CD4-positive, CD25-positive, alpha-beta regulatory T cell (primary cell): ENCODE measurements at regions not wholly inside any gene's neighbourhood (a gene's known extent, or its start where the extent isn't known, plus 50 kb on each side); places are given as distances from the start of the nearest gene placed in this dataset.

Source experiments
- ATAC-seq, 2 donors: fragments of 150-1000 bp; cut with Tn5 transposase; one replicate each; pipeline ENCODE4 v1.10.0; 2021; ENCODE audit warnings: low read depth in 2 of 2, moderate number of reproducible peaks in 2 of 2, moderate library complexity in 1 of 2
- DNase-seq, 3 donors: peaks; one replicate each; pipeline versions ENCODE4 v3.0.0 to v3.0.0-alpha.2; 2012 to 2022; ENCODE audit warnings: mixed read lengths in 1 of 3
- H3K27ac ChIP-seq: one replicate; pipeline ENCODE4 v1.7.0; 2013; ENCODE audit warnings: mild to moderate bottlenecking, low read length; ENCODE audit not compliant: insufficient read depth, poor library complexity, severe bottlenecking
- H3K27me3 ChIP-seq: one replicate; pipeline ENCODE4 v1.7.0; 2013; ENCODE audit warnings: low read length; ENCODE audit not compliant: control insufficient read depth, insufficient read depth
- H3K36me3 ChIP-seq: one replicate; pipeline ENCODE4 v1.7.0; 2013; ENCODE audit warnings: mild to moderate bottlenecking, low read length, moderate library complexity; ENCODE audit not compliant: control insufficient read depth, insufficient read depth
- H3K4me1 ChIP-seq: 2 replicates; pipeline ENCODE4 v1.7.0; 2013; ENCODE audit warnings: mild to moderate bottlenecking, low read length; ENCODE audit not compliant: insufficient read depth, control insufficient read depth, poor library complexity, severe bottlenecking
- H3K4me3 ChIP-seq: one replicate; pipeline ENCODE4 v1.7.0; 2013; ENCODE audit warnings: low read depth, mild to moderate bottlenecking, low read length, moderate library complexity
- H3K9me3 ChIP-seq, 2 experiments: 1 replicate in 1 of 2; 2 replicates in 1 of 2; pipeline ENCODE4 v1.7.0; 2013; ENCODE audit warnings: low read length in 2 of 2, mild to moderate bottlenecking in 1 of 2, moderate library complexity in 1 of 2; ENCODE audit not compliant: control insufficient read depth in 2 of 2
- H3K27ac Mint-ChIP-seq, 3 donors: one replicate each; pipeline ENCODE4 v1.8.0; 2020 to 2022; ENCODE audit warnings: mild to moderate bottlenecking in 3 of 3, mixed read lengths in 3 of 3, moderate library complexity in 2 of 3
- H3K27me3 Mint-ChIP-seq: one replicate; pipeline ENCODE4 v1.8.0; 2022; ENCODE audit warnings: mild to moderate bottlenecking, mixed read lengths
- H3K36me3 Mint-ChIP-seq: one replicate; pipeline ENCODE4 v1.8.0; 2020; ENCODE audit warnings: mixed read lengths
- H3K4me1 Mint-ChIP-seq, 4 donors: one replicate each; pipeline ENCODE4 v1.8.0; 2020 to 2022; ENCODE audit warnings: mixed read lengths in 4 of 4, mild to moderate bottlenecking in 1 of 4
- H3K4me3 Mint-ChIP-seq, 4 donors: one replicate each; pipeline ENCODE4 v1.8.0; 2020 to 2022; ENCODE audit warnings: mild to moderate bottlenecking in 4 of 4, mixed read lengths in 4 of 4, moderate library complexity in 3 of 4
- H3K9me3 Mint-ChIP-seq, 7 donors: one replicate each; pipeline ENCODE4 v1.8.0; 2020 to 2022; ENCODE audit warnings: mixed read lengths in 7 of 7, mild to moderate bottlenecking in 3 of 7, moderate library complexity in 2 of 7

GRCh38 chr3:84906065-84906464, 52.7 kb upstream of the CADM2 start:
- no peaks in the 10 kb centered on the region for H3K4me1 Mint-ChIP-seq
- Histone ChIP-seq H3K27ac (no peak overlapping the region), H3K4me1 (no peaks in the 10 kb centered on the region), H3K27me3 (no peaks in the 10 kb centered on the region), H3K4me3 (no peak overlapping the region), H3K36me3 (no peaks in the 10 kb centered on the region), H3K9me3 (peaks cover 0 to 9% of the 10 kb centered on the region in 2 experiments)
- no peaks in the 10 kb centered on the region for H3K27me3 Mint-ChIP-seq
- H3K36me3 Mint-ChIP-seq = no peaks in the 10 kb centered on the region
- peaks cover 0 to 12% (median 5%) of the 10 kb centered on the region in 7 donors for H3K9me3 Mint-ChIP-seq
- H3K4me3 Mint-ChIP-seq = no peak overlapping the region
- DNase-seq (no peak), ATAC-seq (no peak)
- H3K27ac Mint-ChIP-seq = no peak overlapping the region
